ENCODE measurements at regions not wholly inside any gene's neighbourhood (a gene's known extent, or its start where the extent isn't known, plus 50 kb on each side); places are given as distances from the start of the nearest gene placed in this dataset.
A peak's percentile ranks its signal among the peaks of the same experiment; 100 is the strongest.

GRCh38 chr2:117738991-117739839 is 75.3 kb upstream of the DDX18 start:
- H3K36me3 ChIP-seq (ENCODE audit: control insufficient read depth, insufficient read depth, low read length) = no peaks in the 10 kb centered on the region
- ChIA-PET CTCF (no interaction called here), POLR2A (no interaction called here)
- no peaks in the 10 kb centered on the region for H3K27me3 ChIP-seq (ENCODE audit: control insufficient read depth, insufficient read depth, low read length)
- no peak overlapping the region for H3K4me3 ChIP-seq (ENCODE audit: low read depth, low read length)
- no peak for TF ChIP-seq CTCF (IDR thresholded peaks at IDR 0.05; ENCODE audit: insufficient read depth, low read depth, low read length)
- no peak for DNase-seq (ENCODE audit: low read depth)

- no peaks in the 10 kb centered on the region for H3K36me3 ChIP-seq (ENCODE audit: control insufficient read depth, insufficient read depth, low read length)
- no peaks in the 10 kb centered on the region for H3K27me3 ChIP-seq (ENCODE audit: control insufficient read depth, insufficient read depth, low read length)
- H3K4me3 ChIP-seq (ENCODE audit: low read depth, low read length) = no peak overlapping the region
- ChIA-PET CTCF (interaction anchor here (1.1 kb wide), 1 partner anchor 11 kb away, joined by 3 read pairs; no protein-coding TSS in a partner anchor), POLR2A (no interaction called here)
- no peak for DNase-seq (ENCODE audit: low read depth)
- no peak for TF ChIP-seq CTCF (IDR thresholded peaks at IDR 0.05; ENCODE audit: insufficient read depth, low read depth, low read length)
Measured at GRCh38 chr2:117745537-117745936, 69.0 kb upstream of the DDX18 start.

GRCh38 chr2:117755768-117756167 is 58.7 kb upstream of the DDX18 start:
- TF ChIP-seq CTCF (IDR thresholded peaks at IDR 0.05; ENCODE audit: insufficient read depth, low read depth, low read length) = no peak
- ChIA-PET POLR2A (no interaction called here), CTCF (interaction anchor here (1.0 kb wide), 1 partner anchor 10 kb away, joined by 3 read pairs; no protein-coding TSS in a partner anchor)
- DNase-seq (ENCODE audit: low read depth) = no peak
- Histone ChIP-seq H3K27me3 (ENCODE audit: control insufficient read depth, insufficient read depth, low read length) (no peaks in the 10 kb centered on the region), H3K4me3 (ENCODE audit: low read depth, low read length) (no peak overlapping the region), H3K36me3 (ENCODE audit: control insufficient read depth, insufficient read depth, low read length) (no peaks in the 10 kb centered on the region)

- no peak for TF ChIP-seq CTCF (IDR thresholded peaks at IDR 0.05; ENCODE audit: insufficient read depth, low read depth, low read length)
- DNase-seq (ENCODE audit: low read depth) = peak; percentile 35
- ChIA-PET POLR2A (no interaction called here), CTCF (interaction anchor here (0.9 to 1.7 kb wide), 2 partner anchors 11 to 25 kb away, joined by 3 to 6 read pairs; no protein-coding TSS in a partner anchor)
- Histone ChIP-seq H3K27me3 (ENCODE audit: control insufficient read depth, insufficient read depth, low read length) (no peaks in the 10 kb centered on the region), H3K4me3 (ENCODE audit: low read depth, low read length) (no peak overlapping the region), H3K36me3 (ENCODE audit: control insufficient read depth, insufficient read depth, low read length) (no peaks in the 10 kb centered on the region)
Measured at GRCh38 chr2:117760916-117761315, 53.6 kb upstream of the DDX18 start.

GRCh38 chr2:117762454-117762853 is 52.0 kb upstream of the DDX18 start:
- Histone ChIP-seq H3K27me3 (ENCODE audit: control insufficient read depth, insufficient read depth, low read length) (no peaks in the 10 kb centered on the region), H3K4me3 (ENCODE audit: low read depth, low read length) (no peak overlapping the region), H3K36me3 (ENCODE audit: control insufficient read depth, insufficient read depth, low read length) (no peaks in the 10 kb centered on the region)
- no peak for DNase-seq (ENCODE audit: low read depth)
- CTCF ChIA-PET = interaction anchor here (1.7 kb wide), 1 partner anchor 10 kb away, joined by 6 read pairs; no protein-coding TSS in a partner anchor
- TF ChIP-seq CTCF (IDR thresholded peaks at IDR 0.05; ENCODE audit: insufficient read depth, low read depth, low read length) = no peak
- POLR2A ChIA-PET = no interaction called here

Data from BJ (cell line).